ENCODE measurements at regions not wholly inside any gene's neighbourhood (a gene's known extent, or its start where the extent isn't known, plus 50 kb on each side); places are given as distances from the start of the nearest gene placed in this dataset.

DNA sequence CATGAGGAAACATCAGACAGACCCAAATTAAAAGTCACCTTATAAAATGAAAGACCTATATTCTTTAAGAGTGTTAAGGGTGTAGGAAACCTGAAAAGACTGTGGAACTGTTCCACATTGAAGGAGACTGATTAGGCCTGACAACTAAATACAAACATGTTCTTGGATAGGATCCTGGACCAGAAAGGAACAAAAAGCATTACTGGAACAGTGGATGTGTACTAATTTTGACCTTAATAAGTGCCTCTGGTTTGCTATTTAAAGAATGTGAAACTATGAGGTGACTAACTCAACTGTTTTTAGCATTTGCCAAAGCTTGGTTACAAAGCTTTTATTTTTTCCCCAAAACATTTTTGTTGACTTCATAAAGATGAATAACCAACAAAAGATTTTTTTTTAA lies 340.6 kb downstream of the CAAP1 start:
- H3K4me1 Mint-ChIP-seq (ENCODE audit: unreplicated experiment), result no peaks in the 10 kb centered on the region
- H3K36me3 Mint-ChIP-seq (ENCODE audit: unreplicated experiment), result no peaks in the 10 kb centered on the region
- DNase-seq (ENCODE audit: extremely low spot score, unreplicated experiment), result no peak
- no peak overlapping the region for H3K4me3 Mint-ChIP-seq (ENCODE audit: unreplicated experiment)
- peaks cover 4% of the 10 kb centered on the region for H3K27me3 Mint-ChIP-seq (ENCODE audit: unreplicated experiment)
- peaks cover 1% of the 10 kb centered on the region for H3K9me3 Mint-ChIP-seq (ENCODE audit: unreplicated experiment)
- no peak for TF ChIP-seq CTCF (IDR thresholded peaks at IDR 0.05)
- H3K27ac Mint-ChIP-seq (ENCODE audit: unreplicated experiment), result no peak overlapping the region

DNA sequence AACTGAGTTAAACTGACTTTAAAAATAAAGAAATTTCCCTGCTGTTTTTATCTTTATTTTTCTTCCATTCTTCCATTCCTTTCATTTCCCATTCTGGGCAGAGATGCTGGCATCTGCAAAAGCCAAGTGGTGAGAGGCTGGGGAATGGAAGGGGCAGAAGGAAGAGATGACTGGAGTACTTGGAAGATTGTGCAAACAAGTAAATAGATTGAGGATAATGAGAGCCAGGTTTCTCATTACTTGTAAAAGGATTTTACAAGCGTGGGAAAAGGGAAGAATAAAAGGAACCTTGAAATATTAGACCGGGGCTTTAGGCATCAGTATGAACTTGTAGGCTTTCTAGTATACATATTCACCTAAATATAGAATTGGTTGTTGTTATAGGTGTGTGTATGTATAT lies 341.2 kb downstream of the CAAP1 start:
- TF ChIP-seq CTCF (IDR thresholded peaks at IDR 0.05), result no peak
- Mint-ChIP-seq H3K27me3 (ENCODE audit: unreplicated experiment) (peaks cover 4% of the 10 kb centered on the region), H3K4me1 (ENCODE audit: unreplicated experiment) (no peaks in the 10 kb centered on the region), H3K4me3 (ENCODE audit: unreplicated experiment) (no peak overlapping the region), H3K9me3 (ENCODE audit: unreplicated experiment) (peaks cover 5% of the 10 kb centered on the region), H3K27ac (ENCODE audit: unreplicated experiment) (no peak overlapping the region), H3K36me3 (ENCODE audit: unreplicated experiment) (no peaks in the 10 kb centered on the region)
- DNase-seq (ENCODE audit: extremely low spot score, unreplicated experiment), result no peak

- Mint-ChIP-seq H3K9me3 (ENCODE audit: unreplicated experiment) (peaks cover 5% of the 10 kb centered on the region), H3K36me3 (ENCODE audit: unreplicated experiment) (no peaks in the 10 kb centered on the region), H3K4me1 (ENCODE audit: unreplicated experiment) (no peaks in the 10 kb centered on the region), H3K27me3 (ENCODE audit: unreplicated experiment) (peaks cover 4% of the 10 kb centered on the region), H3K4me3 (ENCODE audit: unreplicated experiment) (no peak overlapping the region), H3K27ac (ENCODE audit: unreplicated experiment) (no peak overlapping the region)
- TF ChIP-seq CTCF (IDR thresholded peaks at IDR 0.05), result no peak
- DNase-seq (ENCODE audit: extremely low spot score, unreplicated experiment), result no peak
Observed at GRCh38 chr9:26548781-26549290, 343.8 kb downstream of the CAAP1 start.

DNA sequence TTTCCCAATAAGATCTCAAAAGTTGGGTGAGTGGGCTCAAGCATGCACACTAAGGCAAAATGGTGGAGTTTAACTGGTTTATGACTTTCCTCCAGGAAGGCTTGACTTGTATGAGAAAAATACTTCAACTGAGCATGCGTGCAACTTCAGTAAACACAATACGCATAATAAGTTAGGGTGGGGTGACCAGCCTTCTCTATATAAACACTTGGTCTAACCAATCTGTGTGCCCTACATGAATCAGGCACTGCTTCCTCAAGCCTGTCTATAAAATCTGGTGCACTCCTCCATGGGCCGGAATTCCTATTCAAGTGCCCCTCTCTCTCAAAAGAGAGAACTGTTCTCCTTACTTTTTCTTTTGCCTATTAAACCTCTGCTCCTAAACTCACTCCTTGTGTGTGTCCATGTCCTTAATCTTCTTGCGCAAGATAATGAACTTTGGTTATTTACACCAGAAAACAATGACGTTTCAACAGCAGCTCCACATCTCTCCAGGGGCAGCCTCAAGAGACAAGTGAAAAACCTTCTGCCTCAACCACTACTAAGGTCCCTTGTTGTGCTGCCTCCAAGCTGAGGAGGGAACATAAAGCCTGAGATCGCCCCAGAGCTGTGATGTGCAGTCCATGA lies 352.6 kb downstream of the CAAP1 start:
- no peak overlapping the region for H3K27ac Mint-ChIP-seq (ENCODE audit: unreplicated experiment)
- no peak overlapping the region for H3K4me3 Mint-ChIP-seq (ENCODE audit: unreplicated experiment)
- no peaks in the 10 kb centered on the region for H3K4me1 Mint-ChIP-seq (ENCODE audit: unreplicated experiment)

GRCh38 chr9:26537211-26537610 lies 355.4 kb downstream of the CAAP1 start:
- peaks cover 2% of the 10 kb centered on the region for H3K27me3 Mint-ChIP-seq (ENCODE audit: unreplicated experiment)
- no peak overlapping the region for H3K4me3 Mint-ChIP-seq (ENCODE audit: unreplicated experiment)
- H3K27ac Mint-ChIP-seq (ENCODE audit: unreplicated experiment), result no peak overlapping the region
- no peak for DNase-seq (ENCODE audit: extremely low spot score, unreplicated experiment)
- no peaks in the 10 kb centered on the region for H3K4me1 Mint-ChIP-seq (ENCODE audit: unreplicated experiment)
- TF ChIP-seq CTCF (IDR thresholded peaks at IDR 0.05), result no peak
- no peaks in the 10 kb centered on the region for H3K36me3 Mint-ChIP-seq (ENCODE audit: unreplicated experiment)
- H3K9me3 Mint-ChIP-seq (ENCODE audit: unreplicated experiment), result peaks cover 9% of the 10 kb centered on the region

More for the DNA sequence above, 352.6 kb downstream of the CAAP1 start:
- Mint-ChIP-seq H3K9me3 (ENCODE audit: unreplicated experiment) (peaks cover 9% of the 10 kb centered on the region), H3K36me3 (ENCODE audit: unreplicated experiment) (no peaks in the 10 kb centered on the region), H3K27me3 (ENCODE audit: unreplicated experiment) (peaks cover 8% of the 10 kb centered on the region)
- no peak for DNase-seq (ENCODE audit: extremely low spot score, unreplicated experiment)
- TF ChIP-seq CTCF (IDR thresholded peaks at IDR 0.05), result no peak

All from osteocyte (in vitro differentiated cells).